ENCODE measurements at regions not wholly inside any gene's neighbourhood (a gene's known extent, or its start where the extent isn't known, plus 50 kb on each side); places are given as distances from the start of the nearest gene placed in this dataset.

DNA sequence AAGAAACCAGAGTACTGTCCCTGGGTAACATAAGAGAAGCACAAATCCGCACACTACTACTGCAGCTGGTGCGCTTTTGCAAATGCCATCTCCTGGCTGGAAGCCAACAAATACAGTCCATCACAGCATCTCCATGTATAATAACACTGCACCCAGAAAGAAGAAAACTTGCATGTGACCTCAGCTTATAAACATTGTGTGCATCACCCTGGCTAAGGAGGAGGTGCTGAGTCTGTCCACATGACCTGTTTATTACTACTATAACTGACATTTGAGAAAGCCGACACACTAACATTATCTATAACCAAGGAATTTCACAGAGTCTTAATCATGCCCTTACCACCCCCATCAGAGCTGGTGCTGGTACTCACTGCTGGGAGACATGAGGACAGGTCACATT is 516.8 kb downstream of the CFAP47 start:
- Histone ChIP-seq H3K36me3 (replicated peaks in 1 of 2; ENCODE audit: insufficient read depth in 1 of 2, low read depth in 2 of 2) (no peaks in the 10 kb centered on the region), H3K27me3 (no peaks in the 10 kb centered on the region), H3K4me3 (no peak overlapping the region), H3K9me3 (no peaks in the 10 kb centered on the region), H3K4me1 (no peaks in the 10 kb centered on the region), H3K27ac (no peak overlapping the region)
- intact Hi-C loops (cut with DNase I) = no loop called here
- no peak for ATAC-seq
- 93% methylated on average over 3 of the region's 3 CpGs for WGBS, 2 donors
- no peak for DNase-seq
- TF ChIP-seq POLR2A (IDR thresholded peaks at IDR 0.05) = no peak
- TF ChIP-seq, protein P1, sequence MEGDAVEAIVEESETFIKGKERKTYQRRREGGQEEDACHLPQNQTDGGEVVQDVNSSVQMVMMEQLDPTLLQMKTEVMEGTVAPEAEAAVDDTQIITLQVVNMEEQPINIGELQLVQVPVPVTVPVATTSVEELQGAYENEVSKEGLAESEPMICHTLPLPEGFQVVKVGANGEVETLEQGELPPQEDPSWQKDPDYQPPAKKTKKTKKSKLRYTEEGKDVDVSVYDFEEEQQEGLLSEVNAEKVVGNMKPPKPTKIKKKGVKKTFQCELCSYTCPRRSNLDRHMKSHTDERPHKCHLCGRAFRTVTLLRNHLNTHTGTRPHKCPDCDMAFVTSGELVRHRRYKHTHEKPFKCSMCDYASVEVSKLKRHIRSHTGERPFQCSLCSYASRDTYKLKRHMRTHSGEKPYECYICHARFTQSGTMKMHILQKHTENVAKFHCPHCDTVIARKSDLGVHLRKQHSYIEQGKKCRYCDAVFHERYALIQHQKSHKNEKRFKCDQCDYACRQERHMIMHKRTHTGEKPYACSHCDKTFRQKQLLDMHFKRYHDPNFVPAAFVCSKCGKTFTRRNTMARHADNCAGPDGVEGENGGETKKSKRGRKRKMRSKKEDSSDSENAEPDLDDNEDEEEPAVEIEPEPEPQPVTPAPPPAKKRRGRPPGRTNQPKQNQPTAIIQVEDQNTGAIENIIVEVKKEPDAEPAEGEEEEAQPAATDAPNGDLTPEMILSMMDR (IDR thresholded peaks at IDR 0.05) = no peak

GRCh38 chrX:36443007-36443406 is 523.5 kb downstream of the CFAP47 start:
- TF ChIP-seq, protein P1 (IDR thresholded peaks at IDR 0.05) = no peak
- TF ChIP-seq POLR2A (IDR thresholded peaks at IDR 0.05) = no peak
- no peaks in the 10 kb centered on the region for H3K4me1 ChIP-seq
- H3K36me3 ChIP-seq (replicated peaks in 1 of 2; ENCODE audit: insufficient read depth in 1 of 2, low read depth in 2 of 2) = no peaks in the 10 kb centered on the region
- H3K4me3 ChIP-seq = no peak overlapping the region
- H3K27ac ChIP-seq = no peak overlapping the region
- H3K9me3 ChIP-seq = no peaks in the 10 kb centered on the region
- DNase-seq = no peak
- 82% methylated on average over 3 of the region's 3 CpGs; no CpG with 5 or more reads in 1 of the 2 donors for WGBS, 2 donors
- intact Hi-C loops (cut with DNase I) = no loop called here
- no peak for ATAC-seq
- H3K27me3 ChIP-seq = no peaks in the 10 kb centered on the region

DNA sequence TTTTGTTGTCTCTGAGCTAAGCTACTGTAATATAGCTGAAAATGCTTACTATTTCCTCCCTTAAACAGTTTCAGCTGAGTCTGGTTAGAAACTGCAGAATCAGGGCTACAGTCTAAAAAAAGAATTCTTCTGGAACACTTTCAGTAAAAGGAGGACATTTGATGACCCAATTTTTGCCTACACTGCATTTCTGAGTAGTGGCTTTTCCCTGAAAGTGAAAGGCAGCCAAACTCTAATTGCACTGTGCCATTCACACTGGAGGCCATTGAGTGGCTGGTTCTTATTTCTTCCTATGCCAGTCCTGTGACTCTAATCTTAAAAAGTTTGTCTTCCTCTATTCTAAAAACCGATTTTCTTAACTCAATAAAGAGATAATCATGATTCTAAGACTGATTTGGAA is 526.0 kb downstream of the CFAP47 start:
- no peak for DNase-seq
- no peak overlapping the region for H3K27ac ChIP-seq
- H3K36me3 ChIP-seq (replicated peaks in 1 of 2; ENCODE audit: insufficient read depth in 1 of 2, low read depth in 2 of 2) = no peaks in the 10 kb centered on the region
- H3K4me3 ChIP-seq = no peak overlapping the region
- H3K27me3 ChIP-seq = no peaks in the 10 kb centered on the region
- WGBS, 2 donors = 20 to 28% methylated on average over 1 of the region's 1 CpG
- no peaks in the 10 kb centered on the region for H3K9me3 ChIP-seq
- intact Hi-C loops (cut with DNase I) = no loop called here
- no peaks in the 10 kb centered on the region for H3K4me1 ChIP-seq
- no peak for ATAC-seq
- TF ChIP-seq, protein P1 (IDR thresholded peaks at IDR 0.05) = no peak
- no peak for TF ChIP-seq POLR2A (IDR thresholded peaks at IDR 0.05)

DNA sequence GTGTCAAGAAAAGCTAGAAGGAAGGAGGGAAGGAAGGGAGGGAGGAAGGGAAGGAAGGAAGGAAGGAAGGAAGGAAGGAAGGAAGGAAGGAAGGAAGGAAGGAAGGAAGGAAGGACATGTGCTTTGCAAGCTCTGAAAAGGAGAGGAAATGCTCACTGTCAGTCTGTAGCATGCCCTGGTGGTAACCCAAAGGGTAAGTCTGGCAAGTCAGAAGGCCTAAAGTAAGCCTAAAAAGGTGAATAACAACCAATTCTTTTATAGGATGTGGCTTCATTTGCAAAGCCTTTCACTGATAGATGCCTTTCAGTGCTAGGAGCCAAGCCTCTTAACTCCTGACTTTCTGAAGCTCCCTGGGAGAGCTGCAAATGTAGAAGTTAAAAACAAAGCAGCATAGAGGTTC is 542.6 kb downstream of the CFAP47 start:
- no peaks in the 10 kb centered on the region for H3K36me3 ChIP-seq (replicated peaks in 1 of 2; ENCODE audit: insufficient read depth in 1 of 2, low read depth in 2 of 2)
- no peak overlapping the region for H3K27ac ChIP-seq
- no peaks in the 10 kb centered on the region for H3K4me1 ChIP-seq
- H3K4me3 ChIP-seq = no peak overlapping the region
- no peaks in the 10 kb centered on the region for H3K27me3 ChIP-seq
- H3K9me3 ChIP-seq = no peaks in the 10 kb centered on the region
- intact Hi-C loops (cut with DNase I) = no loop called here
- TF ChIP-seq, protein P1 (IDR thresholded peaks at IDR 0.05) = no peak
- TF ChIP-seq POLR2A (IDR thresholded peaks at IDR 0.05) = no peak
- no peak for ATAC-seq
- DNase-seq = no peak

DNA sequence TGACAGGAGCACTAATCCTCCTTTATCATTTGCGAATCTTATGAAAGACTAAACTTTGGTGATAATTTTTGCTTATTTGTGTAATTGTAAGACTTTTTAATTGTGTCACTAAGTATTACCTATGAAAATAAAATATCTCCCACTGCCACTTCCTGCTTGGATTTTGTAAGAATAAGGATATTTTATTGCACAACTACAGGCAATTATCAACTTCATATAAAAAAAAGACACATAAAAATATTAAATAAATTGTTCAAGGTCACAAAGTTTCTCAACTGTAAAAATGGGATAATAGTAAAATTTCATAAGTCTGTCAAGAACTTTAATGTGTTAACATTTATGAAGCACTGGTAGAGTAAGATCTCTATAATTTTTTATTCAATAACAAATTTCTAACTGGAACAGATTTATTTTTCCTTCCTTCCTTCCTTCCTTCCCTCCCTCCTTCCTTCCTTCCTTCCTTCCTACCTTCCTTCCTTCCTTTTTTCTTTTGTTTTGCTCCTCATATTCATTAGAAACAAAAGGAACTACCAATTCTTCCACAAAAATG is 527.6 kb upstream of the FAM47C start:
- Histone ChIP-seq H3K36me3 (replicated peaks in 1 of 2; ENCODE audit: insufficient read depth in 1 of 2, low read depth in 2 of 2) (no peaks in the 10 kb centered on the region), H3K4me1 (no peaks in the 10 kb centered on the region), H3K9me3 (no peaks in the 10 kb centered on the region), H3K27me3 (no peaks in the 10 kb centered on the region), H3K4me3 (no peak overlapping the region), H3K27ac (no peak overlapping the region)
- 80 to 85% methylated on average over 1 of the region's 1 CpG for WGBS, 2 donors
- no peak for ATAC-seq
- no peak for DNase-seq
- intact Hi-C loops (cut with DNase I) = no loop called here
- TF ChIP-seq, protein P1 (IDR thresholded peaks at IDR 0.05) = no peak
- TF ChIP-seq POLR2A (IDR thresholded peaks at IDR 0.05) = no peak

Measured in body of pancreas (tissue), 4 donors.